ENCODE measurements at regions not wholly inside any gene's neighbourhood (a gene's known extent, or its start where the extent isn't known, plus 50 kb on each side); places are given as distances from the start of the nearest gene placed in this dataset.
A peak's percentile ranks its signal among the peaks of the same experiment; 100 is the strongest.
"Not testable (repeated sequence)": the region's sequence is repeated elsewhere in the genome, so short reads cannot be mapped to it uniquely, and the experiment has no call there.

DNA sequence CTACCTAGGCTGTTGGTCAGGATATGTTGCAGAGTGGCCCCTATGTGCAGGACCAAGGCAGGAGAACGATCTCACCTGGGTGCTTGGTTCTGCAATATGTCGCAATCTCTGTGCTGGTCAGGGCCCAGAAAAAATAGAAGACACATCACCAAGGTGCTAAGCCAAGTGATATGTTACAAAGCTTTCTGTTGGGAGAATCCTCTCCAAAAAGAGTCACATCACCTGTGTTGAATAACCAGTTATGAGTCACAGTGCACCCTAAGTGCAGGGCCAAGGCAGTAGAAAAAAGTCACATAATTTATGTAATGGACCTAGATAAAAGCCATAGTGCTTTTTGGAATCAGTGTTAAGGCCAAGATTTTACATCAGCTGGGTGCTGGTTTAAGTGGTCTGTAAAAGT, 965.9 kb upstream of the AMELY start:
- DNase-seq (ENCODE audit: low read depth), result no peak

DNA sequence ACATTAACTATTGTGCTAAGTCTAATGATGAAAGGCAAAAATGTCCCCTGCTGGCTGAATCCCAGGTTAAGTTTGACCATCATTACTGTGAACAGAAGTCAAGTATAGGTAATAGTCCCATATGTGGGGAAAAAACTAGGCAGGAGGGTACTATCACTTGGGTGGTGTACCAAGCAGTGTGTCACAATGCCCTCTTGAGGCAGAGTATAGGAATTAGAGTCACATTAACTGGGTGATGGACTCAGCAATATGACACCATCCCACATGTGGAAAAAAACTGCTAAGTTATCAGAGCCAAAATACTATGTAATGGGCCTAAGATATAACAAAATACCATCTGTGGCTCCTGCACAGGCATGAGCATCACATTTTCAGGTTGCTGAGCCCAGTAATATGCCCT, 962.5 kb upstream of the AMELY start:
- DNase-seq (ENCODE audit: low read depth), result peak; percentile 63

DNA sequence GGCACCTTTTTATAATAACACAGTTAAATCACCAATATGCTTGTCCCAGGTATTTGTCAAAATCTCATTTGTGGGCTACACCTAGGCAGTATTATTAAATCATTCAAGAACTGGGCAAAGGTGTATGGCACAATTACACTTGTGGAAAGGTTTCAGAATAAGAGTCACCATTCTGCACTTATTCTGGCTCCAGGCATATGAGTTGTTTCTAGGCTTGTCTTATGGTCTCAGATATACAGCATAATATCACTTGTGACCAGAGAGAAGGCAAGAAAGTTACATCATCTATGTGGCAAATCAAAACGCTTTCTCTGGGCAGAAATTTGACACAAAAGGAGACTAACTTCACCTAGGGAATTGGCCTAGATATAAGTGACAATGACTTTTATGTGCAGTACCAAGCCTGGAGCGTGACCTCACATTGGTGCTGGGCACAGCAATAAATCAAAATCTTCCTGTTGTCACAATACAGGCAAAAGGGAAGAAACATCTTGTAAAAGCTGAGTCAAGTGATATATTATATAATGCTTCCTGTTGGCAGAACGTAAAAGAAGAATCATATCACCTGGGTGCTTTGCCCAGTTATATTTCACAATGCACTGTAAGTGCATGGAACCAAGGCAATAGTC, 959.9 kb upstream of the AMELY start:
- no peak for DNase-seq (ENCODE audit: low read depth)

DNA sequence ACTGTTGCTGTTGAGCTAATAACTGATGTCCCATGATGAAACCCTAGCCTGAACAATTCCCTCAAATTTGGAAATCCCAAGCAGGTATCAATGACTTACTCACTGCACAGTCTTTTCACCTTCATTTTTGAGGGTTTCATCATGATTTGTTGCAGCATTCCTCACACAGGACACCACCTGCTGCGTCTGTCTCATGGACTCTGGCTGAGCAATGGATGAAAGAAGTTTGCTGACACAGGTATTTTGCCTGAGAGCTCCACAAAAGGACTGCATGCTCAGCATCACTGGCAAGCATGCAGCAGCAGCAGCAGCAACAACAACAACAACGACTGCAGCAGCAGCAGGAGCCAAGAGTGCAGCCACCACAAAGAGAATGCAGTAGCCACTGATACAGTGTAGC, 955.4 kb upstream of the AMELY start:
- no peak for DNase-seq (ENCODE audit: low read depth)

DNA sequence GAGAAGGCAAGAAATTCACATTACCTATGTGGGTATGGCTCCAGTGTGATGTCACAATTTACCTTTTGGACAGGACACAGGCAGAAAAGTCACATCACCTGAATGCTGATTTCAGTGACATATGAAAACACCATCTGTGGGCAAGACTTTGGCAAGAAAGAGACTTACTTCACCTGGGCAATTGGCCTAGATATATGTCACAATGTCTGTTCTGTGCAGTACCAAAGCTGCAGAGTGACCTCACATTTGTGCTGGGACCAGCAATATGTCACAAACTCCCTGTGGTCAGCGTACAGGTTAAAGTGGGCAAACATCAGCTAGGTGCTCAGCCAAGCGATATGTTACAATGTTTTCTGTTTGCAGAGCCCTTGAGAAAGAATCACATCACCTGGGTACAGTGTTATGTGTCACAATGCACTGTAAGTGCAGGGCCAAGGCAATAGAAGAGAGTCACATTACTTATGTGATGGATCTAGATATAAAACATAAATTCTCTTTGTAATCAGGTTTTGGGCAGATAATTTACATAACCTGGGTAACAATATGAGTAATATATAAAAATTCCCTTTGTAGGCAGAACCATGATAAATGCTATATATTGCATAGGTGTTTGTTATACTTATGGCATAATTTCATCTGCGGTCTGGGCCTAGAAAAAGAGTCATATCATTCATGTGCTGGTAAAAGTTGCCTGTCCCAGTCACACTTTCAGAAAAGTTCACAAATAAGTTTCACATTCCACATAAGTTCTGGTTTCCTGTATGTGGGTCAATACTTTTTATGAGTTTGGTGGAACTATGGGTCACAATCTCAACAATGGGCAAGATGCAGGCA, 949.4 kb upstream of the AMELY start:
- no peak for DNase-seq (ENCODE audit: low read depth)

DNA sequence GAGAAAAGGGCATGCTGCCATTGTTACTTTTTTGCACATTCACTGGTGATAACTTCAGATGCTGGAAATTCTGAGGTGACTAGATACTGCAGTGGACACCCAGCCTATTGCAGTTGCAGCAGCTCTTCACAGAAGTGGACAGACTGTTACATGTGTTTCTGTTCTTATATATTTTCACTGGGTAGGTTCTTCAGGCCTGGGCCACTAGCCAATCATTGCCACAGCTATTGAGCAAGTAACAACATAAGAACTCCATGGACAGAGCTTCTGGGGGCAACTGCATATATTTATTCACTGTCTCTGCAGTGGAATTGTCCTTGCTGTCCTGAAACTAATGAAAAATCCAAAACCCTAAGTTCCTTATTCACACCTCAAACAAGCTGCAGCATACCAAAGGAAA, 938.6 kb upstream of the AMELY start:
- DNase-seq (ENCODE audit: low read depth), result peak; percentile 73

DNA sequence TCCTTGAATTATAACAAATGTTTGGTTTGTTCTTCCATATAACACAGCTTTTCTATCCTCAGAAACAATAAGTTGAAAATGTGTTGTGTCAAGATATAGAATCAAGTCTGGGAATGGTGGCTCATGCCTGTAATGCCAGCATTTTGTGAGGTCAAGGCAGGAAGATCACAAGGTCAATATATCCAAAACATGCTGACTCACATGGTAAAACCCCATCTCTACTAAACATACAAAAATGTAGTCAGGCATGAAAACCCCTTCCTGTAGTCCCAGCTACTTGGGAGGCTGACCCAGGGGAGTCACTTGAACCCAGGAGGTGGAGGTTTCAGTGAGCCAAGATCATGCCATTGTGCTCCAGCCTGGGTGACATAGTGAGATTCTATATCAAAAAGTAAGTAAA, 934.2 kb upstream of the AMELY start:
- no peak for DNase-seq (ENCODE audit: low read depth)

DNA sequence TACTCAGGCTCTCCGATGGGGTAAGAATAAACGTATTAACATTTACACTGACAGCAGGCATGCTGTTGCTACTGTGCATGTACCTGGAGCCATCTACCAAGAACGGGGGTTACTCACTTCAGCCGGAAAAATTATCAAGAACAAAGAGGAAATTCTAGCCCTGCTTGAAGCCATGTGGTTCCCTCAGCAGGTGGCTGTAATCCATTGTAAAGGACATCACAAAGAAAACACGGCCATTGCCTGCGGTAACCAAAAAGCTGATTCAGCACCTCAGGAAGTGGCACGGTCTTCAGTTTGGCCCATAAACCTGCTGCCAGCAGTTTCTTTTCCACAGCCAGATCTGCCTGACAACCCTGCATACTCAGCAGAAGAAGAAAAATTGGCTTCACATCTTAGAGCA, 925.5 kb upstream of the AMELY start:
- DNase-seq (ENCODE audit: low read depth), result no peak

DNA sequence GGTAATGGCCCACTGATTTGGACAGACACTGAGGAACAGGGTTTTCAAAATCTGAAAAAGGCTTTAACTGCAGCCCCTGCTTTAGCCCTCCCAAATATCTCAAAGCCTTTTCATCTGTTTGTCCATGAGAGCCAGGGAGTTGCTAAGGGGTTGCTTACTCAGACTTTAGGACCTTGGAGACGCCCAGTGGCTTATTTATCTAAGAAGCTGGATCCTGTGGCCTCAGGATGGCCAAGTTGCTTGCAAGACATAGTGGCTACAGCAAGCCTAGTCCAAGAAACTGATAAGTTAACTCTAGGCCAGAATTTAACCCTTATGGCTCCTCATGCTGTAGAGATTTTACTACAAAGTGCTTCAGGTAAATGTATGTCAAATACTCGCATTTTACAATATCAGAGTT, 924.8 kb upstream of the AMELY start:
- DNase-seq (ENCODE audit: low read depth), result peak; percentile 13

DNA sequence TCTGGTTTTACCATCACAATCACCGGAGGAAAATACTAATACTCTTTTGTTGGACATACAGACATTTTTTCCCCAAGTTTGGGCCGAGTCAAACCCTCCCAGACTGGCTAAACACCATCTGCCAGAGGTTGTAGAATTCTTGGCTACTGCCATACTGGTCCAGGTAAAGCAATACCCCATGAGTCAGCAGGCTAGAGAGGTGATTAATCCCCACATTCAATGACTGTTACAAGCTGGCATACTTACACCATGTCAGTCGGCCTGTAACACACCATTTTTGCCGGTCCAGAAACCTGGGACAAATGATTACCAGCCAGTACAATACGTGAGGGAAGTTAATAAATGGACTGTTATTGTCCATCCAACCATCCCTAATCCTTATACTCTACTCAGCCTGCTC, 923.9 kb upstream of the AMELY start:
- no peak for DNase-seq (ENCODE audit: low read depth)

DNA sequence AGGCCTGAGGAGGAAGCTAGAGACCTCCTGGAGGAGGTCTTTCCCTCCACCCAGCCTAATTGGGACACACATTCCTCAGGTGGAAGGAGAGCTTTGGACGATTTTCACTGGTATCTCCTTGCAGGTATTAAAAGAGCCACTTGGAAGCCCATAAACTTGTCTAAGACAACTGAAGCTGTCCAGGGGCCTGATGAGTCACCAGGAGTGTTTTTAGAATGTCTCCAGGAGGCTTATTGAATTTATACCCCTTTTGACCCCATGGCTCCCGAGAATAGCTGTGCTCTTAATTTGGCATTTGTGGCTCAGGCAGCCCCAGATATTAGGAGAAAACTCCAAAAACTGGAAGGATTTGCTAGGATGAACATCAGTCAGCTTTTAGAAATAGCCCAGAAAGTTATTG, 922.7 kb upstream of the AMELY start:
- DNase-seq (ENCODE audit: low read depth), result no peak

DNA sequence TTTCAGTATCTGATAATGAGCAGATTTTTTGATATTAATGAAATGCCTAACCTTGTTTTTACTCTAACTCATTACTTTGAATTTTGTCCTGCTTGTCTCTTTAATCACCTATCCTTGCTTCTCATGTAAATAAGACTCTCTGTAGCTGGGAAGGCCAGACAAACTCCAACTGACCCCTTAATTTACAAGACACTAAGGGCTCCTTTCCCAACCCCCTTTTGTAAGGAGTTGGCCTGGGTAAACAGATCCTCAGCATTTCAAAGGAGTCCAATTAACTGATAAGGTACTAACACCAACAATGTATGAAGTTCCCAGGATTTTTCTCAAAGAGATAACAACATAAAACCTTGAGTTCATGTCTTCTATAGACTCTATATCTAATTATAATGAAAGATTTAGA, 919.3 kb upstream of the AMELY start:
- DNase-seq (ENCODE audit: low read depth), result not testable (repeated sequence)

DNA sequence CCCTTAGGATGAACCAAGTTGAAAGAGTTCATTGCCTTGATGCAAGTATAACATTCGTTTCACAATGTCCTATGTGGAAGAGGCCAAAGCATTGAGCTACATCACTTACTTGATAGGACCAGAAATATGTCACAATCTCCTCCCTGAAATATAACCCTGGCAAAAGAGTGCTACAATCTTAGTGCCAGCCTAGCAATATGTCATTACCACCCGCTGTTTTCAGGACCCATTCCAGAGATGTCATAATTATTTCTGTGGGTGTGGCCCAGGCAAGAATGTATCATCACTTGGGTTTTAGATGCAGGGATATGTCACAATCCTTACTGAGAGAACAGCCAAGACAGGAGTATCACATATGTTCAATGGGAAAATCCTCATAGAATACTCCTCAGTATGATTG, 915.0 kb upstream of the AMELY start:
- peak; percentile 89 for DNase-seq (ENCODE audit: low read depth)

DNA sequence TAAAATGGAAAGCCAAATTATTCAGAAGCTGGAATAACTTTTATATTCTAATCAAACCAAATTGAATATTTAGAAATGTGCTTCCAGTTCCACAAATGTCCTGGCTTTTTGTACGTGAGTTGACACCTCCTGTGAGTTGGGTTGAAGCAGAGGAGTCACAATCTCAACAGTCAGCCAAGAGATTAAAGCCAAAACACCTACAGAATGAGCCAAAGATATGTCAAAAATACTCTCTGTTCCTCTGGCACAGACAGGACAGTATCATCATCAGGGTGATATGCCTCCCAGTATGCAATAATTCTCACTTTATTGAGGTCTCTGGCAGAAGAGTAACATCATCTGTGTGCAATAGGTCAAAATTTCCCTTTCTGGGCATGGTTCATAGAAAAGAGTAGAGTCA, 914.3 kb upstream of the AMELY start:
- no peak for DNase-seq (ENCODE audit: low read depth)

DNA sequence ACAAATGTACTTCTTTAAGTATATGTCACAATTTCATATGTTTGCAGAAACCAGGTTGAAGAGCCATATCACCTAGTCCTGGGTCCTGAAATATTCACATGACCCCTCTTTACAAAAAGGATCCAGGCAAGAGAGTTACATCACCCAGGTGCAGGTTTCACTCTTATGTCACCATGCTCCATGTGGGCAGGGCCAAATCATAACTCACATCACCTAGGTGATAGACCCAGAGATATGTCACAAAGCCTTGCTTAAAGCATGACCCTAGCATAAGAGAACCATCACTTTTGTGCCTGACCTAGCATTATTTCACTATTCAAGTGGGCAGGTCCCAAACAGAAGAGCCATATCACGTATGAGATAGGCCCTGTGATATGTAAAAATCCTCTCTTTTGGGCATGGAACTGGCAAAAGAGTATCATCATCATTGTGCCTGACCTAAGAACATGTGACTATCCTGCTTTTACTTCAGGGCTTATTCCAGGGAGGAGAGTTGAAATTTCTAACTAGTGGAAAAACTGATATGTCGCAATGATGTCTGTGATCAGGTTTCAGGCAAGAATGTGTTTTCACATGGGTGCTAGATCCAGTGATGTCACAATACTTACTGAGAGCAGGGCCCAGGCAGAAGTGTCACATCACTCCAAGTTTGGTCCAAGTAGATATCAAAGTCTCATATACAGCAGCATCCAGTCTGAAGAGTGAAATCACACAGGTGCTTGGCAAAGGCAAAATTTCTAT, 909.9 kb upstream of the AMELY start:
- DNase-seq (ENCODE audit: low read depth), result peak; percentile 84

DNA sequence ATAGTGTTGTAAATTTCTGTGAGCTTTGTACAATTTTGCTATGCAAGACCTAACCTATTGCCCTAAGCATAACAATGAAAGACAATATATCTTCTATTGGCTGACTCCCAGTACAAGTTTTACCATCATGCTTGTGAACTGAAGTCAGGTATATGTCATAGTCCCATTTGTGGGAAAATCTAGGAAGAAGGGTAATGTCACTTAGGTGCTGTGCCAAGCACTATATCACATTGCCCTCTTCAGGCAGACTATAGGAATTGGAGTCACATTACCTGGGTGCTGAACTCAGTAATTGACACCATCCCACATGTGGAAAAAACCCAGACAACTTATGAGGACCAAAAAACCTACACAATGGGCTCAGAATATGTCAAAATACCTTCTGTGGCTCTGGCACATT, 907.4 kb upstream of the AMELY start:
- DNase-seq (ENCODE audit: low read depth), result peak; percentile 41

DNA sequence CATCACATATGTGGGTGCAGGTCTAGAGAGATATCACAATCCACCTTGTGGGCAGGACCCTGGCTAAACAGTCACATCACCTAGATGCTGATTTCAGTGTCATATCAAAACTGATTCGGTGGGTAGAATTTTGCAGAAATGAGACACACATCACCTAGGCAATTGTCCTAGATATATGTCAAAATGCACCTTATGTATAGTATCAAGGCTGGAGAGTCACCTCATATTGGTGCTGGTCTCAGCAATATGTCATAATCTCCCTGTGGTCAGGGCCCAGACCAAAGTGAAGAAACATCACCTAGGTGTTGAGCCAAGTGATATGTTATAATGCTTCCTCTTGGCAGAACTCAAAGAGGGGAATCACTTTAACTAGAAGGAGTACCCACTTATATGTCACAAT, 905.0 kb upstream of the AMELY start:
- DNase-seq (ENCODE audit: low read depth), result no peak

DNA sequence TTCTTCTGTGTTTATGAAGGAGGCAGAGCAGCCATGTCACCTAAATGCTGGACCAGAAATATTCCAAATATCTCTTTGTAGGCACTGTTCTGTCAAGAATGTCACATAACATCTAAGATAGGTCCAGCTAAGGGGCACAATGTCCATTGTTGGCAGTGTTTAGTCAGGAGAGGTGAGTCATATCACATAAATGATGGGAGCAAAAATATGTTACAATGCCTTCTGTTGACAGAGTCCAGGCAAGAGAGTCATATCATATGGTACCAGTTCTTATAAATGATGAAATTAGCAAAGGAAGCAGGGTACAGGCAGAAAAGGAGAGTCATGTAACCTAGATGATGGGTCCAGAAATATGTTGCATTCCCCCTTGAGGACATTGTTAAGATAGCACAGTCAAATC, 904.4 kb upstream of the AMELY start:
- no peak for DNase-seq (ENCODE audit: low read depth)

DNA sequence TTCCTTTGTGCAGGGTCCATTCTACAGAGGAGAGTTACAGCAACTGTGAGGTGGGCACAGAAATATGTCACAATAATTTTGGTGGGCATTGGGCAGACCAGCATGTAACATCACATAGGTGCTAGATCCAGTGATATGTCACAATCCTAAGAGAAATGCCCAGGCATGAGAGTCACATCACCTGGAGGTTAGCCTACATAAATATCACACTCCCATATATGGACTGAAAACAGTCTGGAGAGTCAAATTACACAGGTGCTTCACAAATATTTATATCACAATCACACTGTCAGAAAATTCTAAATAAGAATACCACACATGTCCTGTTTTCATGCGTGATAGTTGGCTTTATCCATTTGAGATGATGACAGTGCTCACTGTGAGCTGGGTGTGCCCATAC, 903.7 kb upstream of the AMELY start:
- no peak for DNase-seq (ENCODE audit: low read depth)

DNA sequence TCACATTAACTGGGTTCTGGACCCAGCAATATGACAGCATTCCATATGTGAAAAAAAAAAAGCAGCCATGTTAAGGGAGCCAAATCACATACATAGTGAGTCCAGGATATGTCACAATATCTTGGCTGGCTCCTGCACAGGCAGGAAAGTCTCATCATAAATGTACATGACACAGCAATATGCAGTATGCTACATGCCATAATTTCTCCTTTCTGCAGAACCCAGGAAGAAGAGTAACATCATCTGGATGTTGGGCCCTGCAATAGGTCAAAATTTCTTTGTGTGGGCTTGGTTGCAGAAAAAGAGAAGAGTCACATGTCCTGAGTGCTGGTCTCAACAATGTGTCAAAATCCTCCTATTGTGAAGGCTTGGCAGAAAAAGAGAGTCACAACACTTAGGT, 902.8 kb upstream of the AMELY start:
- DNase-seq (ENCODE audit: low read depth), result peak; percentile 38

DNA sequence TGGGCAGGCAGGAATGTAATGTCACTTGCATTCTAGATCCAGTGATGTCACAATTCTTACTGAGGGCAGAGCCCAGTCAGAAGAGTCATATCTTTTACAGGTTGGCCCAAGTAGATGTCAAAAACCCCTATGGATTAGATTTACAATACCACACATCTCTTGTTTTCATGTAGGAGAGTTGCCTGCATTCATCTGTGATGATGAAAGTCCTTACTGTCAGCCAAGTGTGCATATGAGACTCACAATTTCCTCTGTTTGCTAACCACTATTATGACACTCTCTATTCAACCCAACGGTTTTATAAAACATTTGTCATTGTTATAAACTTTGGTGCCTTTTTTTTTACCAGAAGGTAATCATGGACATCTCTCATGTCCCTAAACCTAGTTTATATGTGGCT, 898.8 kb upstream of the AMELY start:
- DNase-seq (ENCODE audit: low read depth), result peak; percentile 44

DNA sequence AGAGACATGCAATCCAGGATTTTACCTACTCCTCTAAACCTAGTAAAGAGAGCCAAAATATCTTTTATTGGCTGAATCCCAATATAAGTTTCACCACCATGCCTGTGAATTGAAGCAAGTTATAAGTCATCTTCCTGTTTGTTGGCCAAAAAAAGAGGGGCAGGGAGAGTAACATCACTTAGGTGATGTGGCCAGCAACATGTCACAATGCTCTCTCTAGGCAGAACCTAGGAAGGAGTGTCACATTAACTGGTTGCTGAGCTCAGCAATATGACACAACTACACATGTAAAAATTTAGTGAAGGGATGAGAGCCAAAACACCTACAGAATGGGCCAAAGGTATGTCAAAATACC, 895.9 kb upstream of the AMELY start:
- peak; percentile 2 for DNase-seq (ENCODE audit: low read depth)

Data from fibroblast of gingiva (primary cell).